ENCODE measurements at regions not wholly inside any gene's neighbourhood (a gene's known extent, or its start where the extent isn't known, plus 50 kb on each side); places are given as distances from the start of the nearest gene placed in this dataset.

DNA sequence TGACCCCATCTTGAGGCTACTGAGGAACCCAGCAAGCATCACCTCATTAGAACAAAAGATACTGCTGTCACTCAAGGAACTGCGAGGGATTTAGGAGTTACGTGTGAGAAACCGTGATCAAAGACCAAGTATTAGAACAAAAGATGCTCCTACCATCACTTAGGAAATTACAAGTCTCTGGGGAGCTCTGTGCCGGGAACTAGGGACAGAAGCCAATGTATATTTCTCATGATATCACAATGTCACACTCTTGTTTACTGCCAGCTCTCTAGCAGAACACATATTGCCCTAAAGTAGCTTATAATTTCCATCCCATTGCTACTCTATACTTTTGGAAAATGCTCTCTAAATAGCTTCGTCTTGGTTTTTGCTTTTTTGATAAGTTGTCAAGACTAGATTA lies 214.5 kb downstream of the HS3ST3A1 start:
- no peak overlapping the region for H3K4me3 Mint-ChIP-seq
- no peak overlapping the region for H3K27ac Mint-ChIP-seq
- POLR2A ChIA-PET: no interaction called here
- H3K9me3 Mint-ChIP-seq: peaks cover 0 to 2% (median 0%) of the 10 kb centered on the region in 5 donors
- no peaks in the 10 kb centered on the region for H3K4me1 Mint-ChIP-seq
- no peaks in the 10 kb centered on the region for H3K36me3 Mint-ChIP-seq
- no peaks in the 10 kb centered on the region for H3K9me3 ChIP-seq (ENCODE audit: low read length)
- H3K4me1 ChIP-seq (ENCODE audit: insufficient read depth, low read length): no peaks in the 10 kb centered on the region
- peaks cover 3% of the 10 kb centered on the region in 2 donors for H3K27me3 Mint-ChIP-seq
- no peaks in the 10 kb centered on the region for H3K36me3 ChIP-seq (ENCODE audit: insufficient read depth, low read length)
- no peak for DNase-seq
- H3K27ac ChIP-seq (ENCODE audit: low read depth, low read length): no peak overlapping the region
- H3K27me3 ChIP-seq (ENCODE audit: insufficient read depth, low read length, poor library complexity, severe bottlenecking): no peaks in the 10 kb centered on the region
- CTCF ChIA-PET: no interaction called here
- no peak overlapping the region for H3K4me3 ChIP-seq (ENCODE audit: low read length)

DNA sequence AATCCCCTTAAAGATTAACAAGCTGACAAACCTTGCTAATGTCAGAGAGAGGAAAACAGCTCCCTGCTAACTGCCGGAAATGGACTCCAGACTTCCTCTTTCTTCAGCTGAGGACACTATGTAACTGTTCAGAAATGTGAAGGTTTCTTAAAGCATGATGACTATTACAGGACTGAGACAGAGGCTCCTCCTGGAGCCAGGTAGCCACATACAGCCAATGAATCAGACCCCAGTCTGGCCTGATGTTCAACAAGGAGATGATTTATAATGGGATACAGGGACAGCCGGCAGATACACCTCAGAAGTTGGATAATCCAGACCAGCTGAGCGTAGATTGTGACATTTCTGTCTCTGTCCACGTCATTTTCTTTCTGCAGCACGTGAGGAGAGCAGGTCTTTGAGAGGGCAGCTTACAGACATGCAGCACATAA lies 216.2 kb downstream of the HS3ST3A1 start:
- ChIA-PET POLR2A (no interaction called here), CTCF (no interaction called here)
- Mint-ChIP-seq H3K36me3 (no peaks in the 10 kb centered on the region), H3K27me3 (peaks cover 3% of the 10 kb centered on the region in 2 donors), H3K4me1 (no peaks in the 10 kb centered on the region), H3K27ac (no peak overlapping the region), H3K9me3 (no peaks in the 10 kb centered on the region), H3K4me3 (no peak overlapping the region)
- no peaks in the 10 kb centered on the region for H3K36me3 ChIP-seq (ENCODE audit: insufficient read depth, low read length)
- no peak for DNase-seq
- no peak overlapping the region for H3K27ac ChIP-seq (ENCODE audit: low read depth, low read length)
- H3K4me1 ChIP-seq (ENCODE audit: insufficient read depth, low read length): no peaks in the 10 kb centered on the region
- H3K4me3 ChIP-seq (ENCODE audit: low read length): no peak overlapping the region
- H3K9me3 ChIP-seq (ENCODE audit: low read length): no peaks in the 10 kb centered on the region
- no peaks in the 10 kb centered on the region for H3K27me3 ChIP-seq (ENCODE audit: insufficient read depth, low read length, poor library complexity, severe bottlenecking)

DNA sequence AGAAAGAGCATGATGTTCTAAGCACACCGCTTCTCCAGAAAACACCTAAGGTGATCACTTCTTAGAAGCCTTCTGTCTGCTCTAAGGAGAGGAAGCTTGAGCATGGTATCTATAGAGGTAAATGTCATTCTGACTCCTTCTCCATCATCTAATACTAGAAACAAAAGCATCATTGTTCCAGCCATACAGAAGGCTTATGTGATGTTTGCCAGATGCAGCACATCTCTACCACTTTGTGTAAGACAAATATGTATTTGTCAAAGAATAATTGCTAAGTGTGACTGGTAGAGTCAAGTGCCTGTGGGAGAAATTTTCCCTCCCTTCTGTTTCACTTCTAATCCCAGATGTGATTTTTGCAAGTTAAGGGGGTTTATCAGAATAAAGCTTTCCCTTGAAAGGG lies 217.1 kb downstream of the HS3ST3A1 start:
- ChIA-PET CTCF (no interaction called here), POLR2A (no interaction called here)
- DNase-seq: no peak
- H3K27ac Mint-ChIP-seq: no peak overlapping the region
- peaks cover 3% of the 10 kb centered on the region in 2 donors for H3K27me3 Mint-ChIP-seq
- no peaks in the 10 kb centered on the region for H3K36me3 Mint-ChIP-seq
- H3K4me1 Mint-ChIP-seq: peaks cover 0 to 6% (median 1%) of the 10 kb centered on the region in 3 donors
- Histone ChIP-seq H3K27me3 (ENCODE audit: insufficient read depth, low read length, poor library complexity, severe bottlenecking) (no peaks in the 10 kb centered on the region), H3K4me3 (ENCODE audit: low read length) (no peak overlapping the region), H3K4me1 (ENCODE audit: insufficient read depth, low read length) (no peaks in the 10 kb centered on the region), H3K36me3 (ENCODE audit: insufficient read depth, low read length) (no peaks in the 10 kb centered on the region), H3K27ac (ENCODE audit: low read depth, low read length) (no peak overlapping the region), H3K9me3 (ENCODE audit: low read length) (no peaks in the 10 kb centered on the region)
- H3K9me3 Mint-ChIP-seq: no peaks in the 10 kb centered on the region
- H3K4me3 Mint-ChIP-seq: no peak overlapping the region

GRCh38 chr17:13378361-13378760 lies 223.4 kb downstream of the HS3ST3A1 start:
- POLR2A ChIA-PET: no interaction called here
- CTCF ChIA-PET: no interaction called here
- no peaks in the 10 kb centered on the region for H3K36me3 Mint-ChIP-seq
- H3K27ac ChIP-seq (ENCODE audit: low read depth, low read length): no peak overlapping the region
- peaks cover 0 to 3% of the 10 kb centered on the region in 2 donors for H3K27me3 Mint-ChIP-seq
- H3K27me3 ChIP-seq (ENCODE audit: insufficient read depth, low read length, poor library complexity, severe bottlenecking): no peaks in the 10 kb centered on the region
- peaks cover 0 to 3% (median 0%) of the 10 kb centered on the region in 5 donors for H3K9me3 Mint-ChIP-seq
- no peaks in the 10 kb centered on the region for H3K4me1 ChIP-seq (ENCODE audit: insufficient read depth, low read length)
- no peaks in the 10 kb centered on the region for H3K9me3 ChIP-seq (ENCODE audit: low read length)
- no peak for DNase-seq
- H3K36me3 ChIP-seq (ENCODE audit: insufficient read depth, low read length): no peaks in the 10 kb centered on the region
- no peak overlapping the region for H3K27ac Mint-ChIP-seq
- no peak overlapping the region for H3K4me3 ChIP-seq (ENCODE audit: low read length)
- peaks cover 0 to 6% (median 1%) of the 10 kb centered on the region in 3 donors for H3K4me1 Mint-ChIP-seq
- no peak overlapping the region for H3K4me3 Mint-ChIP-seq

DNA sequence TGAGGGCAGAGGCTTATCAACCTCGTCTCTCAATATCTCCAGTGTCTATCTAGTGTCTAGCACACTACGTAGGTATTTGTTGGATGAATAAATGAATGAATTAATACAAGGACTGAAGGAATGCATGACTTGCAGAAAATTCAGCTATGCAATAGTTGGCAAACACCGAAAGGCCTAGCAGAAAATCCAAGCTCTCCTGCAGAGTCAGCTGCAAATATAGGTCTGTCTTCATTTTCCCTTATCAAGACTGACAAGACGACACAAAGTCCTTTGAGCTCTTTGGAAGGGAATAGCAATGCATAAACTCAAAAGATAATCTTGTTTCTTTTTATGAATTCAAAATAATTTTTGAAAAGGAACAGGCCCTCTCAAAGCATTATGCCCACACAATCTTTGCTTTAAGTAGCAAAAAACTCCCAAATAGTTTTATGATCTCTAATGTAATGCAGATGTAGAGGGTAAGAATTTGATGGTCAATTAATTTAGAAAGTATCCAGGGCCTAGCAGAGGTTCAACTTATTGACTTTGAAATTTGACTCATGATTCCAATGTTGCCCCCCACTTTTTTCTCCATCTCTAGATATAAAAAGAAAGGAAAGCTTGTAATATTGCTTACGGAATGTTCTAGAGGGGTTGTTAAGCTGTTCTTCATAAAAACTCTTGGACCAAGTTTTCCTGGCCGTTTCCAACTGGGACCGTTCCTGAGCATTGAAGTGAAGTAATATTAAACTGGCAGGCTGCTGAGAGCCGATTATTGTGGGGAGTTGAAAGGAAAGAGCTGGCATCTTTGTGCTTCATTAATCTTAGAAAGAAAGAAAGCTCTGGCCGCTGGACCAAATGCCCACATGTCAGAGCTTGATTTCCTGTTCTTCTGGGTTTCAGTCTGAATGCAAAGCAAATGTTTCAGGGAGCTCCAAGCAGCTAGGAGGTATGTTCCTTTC lies 227.3 kb downstream of the HS3ST3A1 start:
- no peaks in the 10 kb centered on the region for H3K4me1 Mint-ChIP-seq
- Histone ChIP-seq H3K27me3 (ENCODE audit: insufficient read depth, low read length, poor library complexity, severe bottlenecking) (no peaks in the 10 kb centered on the region), H3K4me1 (ENCODE audit: insufficient read depth, low read length) (no peaks in the 10 kb centered on the region), H3K9me3 (ENCODE audit: low read length) (no peaks in the 10 kb centered on the region), H3K4me3 (ENCODE audit: low read length) (no peak overlapping the region), H3K27ac (ENCODE audit: low read depth, low read length) (no peak overlapping the region), H3K36me3 (ENCODE audit: insufficient read depth, low read length) (no peaks in the 10 kb centered on the region)
- CTCF ChIA-PET: no interaction called here
- peaks cover 0 to 3% of the 10 kb centered on the region in 2 donors for H3K27me3 Mint-ChIP-seq
- peaks cover 0 to 3% (median 0%) of the 10 kb centered on the region in 5 donors for H3K9me3 Mint-ChIP-seq
- no peak overlapping the region for H3K4me3 Mint-ChIP-seq
- no peak for DNase-seq
- H3K27ac Mint-ChIP-seq: no peak overlapping the region
- POLR2A ChIA-PET: no interaction called here
- no peaks in the 10 kb centered on the region for H3K36me3 Mint-ChIP-seq

- POLR2A ChIA-PET: no interaction called here
- Histone ChIP-seq H3K4me3 (ENCODE audit: low read length) (no peak overlapping the region), H3K9me3 (ENCODE audit: low read length) (no peaks in the 10 kb centered on the region), H3K27ac (ENCODE audit: low read depth, low read length) (no peak overlapping the region), H3K27me3 (ENCODE audit: insufficient read depth, low read length, poor library complexity, severe bottlenecking) (no peaks in the 10 kb centered on the region), H3K4me1 (ENCODE audit: insufficient read depth, low read length) (no peaks in the 10 kb centered on the region), H3K36me3 (ENCODE audit: insufficient read depth, low read length) (no peaks in the 10 kb centered on the region)
- Mint-ChIP-seq H3K4me3 (no peak overlapping the region), H3K27ac (no peak overlapping the region), H3K9me3 (peaks cover 0 to 3% (median 0%) of the 10 kb centered on the region in 5 donors), H3K36me3 (peaks cover 0 to 1% (median 0%) of the 10 kb centered on the region in 3 donors), H3K27me3 (peaks cover 0 to 3% of the 10 kb centered on the region in 2 donors), H3K4me1 (no peaks in the 10 kb centered on the region)
- no peak for DNase-seq
- CTCF ChIA-PET: no interaction called here
Observed at GRCh38 chr17:13372432-13372831, 229.3 kb downstream of the HS3ST3A1 start.

DNA sequence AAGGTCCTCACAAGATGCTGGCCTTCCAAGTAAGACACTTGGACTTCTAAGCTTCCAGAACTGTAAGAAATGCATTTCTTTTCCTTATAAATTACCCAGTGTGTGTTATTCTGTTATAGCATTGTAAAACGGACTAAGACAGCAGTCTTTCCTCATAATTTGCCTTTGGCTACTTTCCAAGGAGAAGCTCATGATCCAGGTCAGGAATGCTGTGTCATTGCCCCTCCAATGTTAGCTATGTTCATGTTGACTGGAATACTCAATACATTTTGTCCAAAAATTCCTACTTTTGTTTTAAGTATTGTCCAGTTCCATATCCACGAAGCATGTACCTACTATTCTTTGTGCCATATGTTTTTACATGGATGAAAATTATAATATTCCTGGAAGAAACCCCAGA lies 234.6 kb downstream of the HS3ST3A1 start:
- H3K36me3 Mint-ChIP-seq: peaks cover 0 to 1% (median 0%) of the 10 kb centered on the region in 3 donors
- CTCF ChIA-PET: no interaction called here
- H3K4me3 Mint-ChIP-seq: no peak overlapping the region
- H3K36me3 ChIP-seq (ENCODE audit: insufficient read depth, low read length): no peaks in the 10 kb centered on the region
- no peak overlapping the region for H3K27ac ChIP-seq (ENCODE audit: low read depth, low read length)
- no peaks in the 10 kb centered on the region for H3K9me3 Mint-ChIP-seq
- H3K9me3 ChIP-seq (ENCODE audit: low read length): no peaks in the 10 kb centered on the region
- no peak overlapping the region for H3K27ac Mint-ChIP-seq
- no peaks in the 10 kb centered on the region for H3K4me1 Mint-ChIP-seq
- POLR2A ChIA-PET: no interaction called here
- no peaks in the 10 kb centered on the region for H3K4me1 ChIP-seq (ENCODE audit: insufficient read depth, low read length)
- no peak for DNase-seq
- H3K27me3 ChIP-seq (ENCODE audit: insufficient read depth, low read length, poor library complexity, severe bottlenecking): no peaks in the 10 kb centered on the region
- H3K4me3 ChIP-seq (ENCODE audit: low read length): no peak overlapping the region
- peaks cover 0 to 2% of the 10 kb centered on the region in 2 donors for H3K27me3 Mint-ChIP-seq

- Mint-ChIP-seq H3K4me1 (no peaks in the 10 kb centered on the region), H3K36me3 (peaks cover 0 to 1% (median 0%) of the 10 kb centered on the region in 3 donors), H3K27me3 (peaks cover 0 to 2% of the 10 kb centered on the region in 2 donors), H3K9me3 (no peaks in the 10 kb centered on the region), H3K4me3 (no peak overlapping the region), H3K27ac (no peak overlapping the region)
- Histone ChIP-seq H3K27ac (ENCODE audit: low read depth, low read length) (no peak overlapping the region), H3K36me3 (ENCODE audit: insufficient read depth, low read length) (no peaks in the 10 kb centered on the region), H3K4me1 (ENCODE audit: insufficient read depth, low read length) (no peaks in the 10 kb centered on the region), H3K9me3 (ENCODE audit: low read length) (no peaks in the 10 kb centered on the region), H3K4me3 (ENCODE audit: low read length) (no peak overlapping the region), H3K27me3 (ENCODE audit: insufficient read depth, low read length, poor library complexity, severe bottlenecking) (no peaks in the 10 kb centered on the region)
- ChIA-PET POLR2A (no interaction called here), CTCF (no interaction called here)
- no peak for DNase-seq
Observed at GRCh38 chr17:13365331-13365730, 236.4 kb downstream of the HS3ST3A1 start.

All from CD8-positive, alpha-beta memory T cell (primary cell).